HG03039 (cell line): ENCODE measurements at regions not wholly inside any gene's neighbourhood (a gene's known extent, or its start where the extent isn't known, plus 50 kb on each side); places are given as distances from the start of the nearest gene placed in this dataset.

Source experiments
- ATAC-seq: cut with Tn5 transposase; IDR thresholded peaks from one replicate; pipeline ENCODE4 v1.9.1; 2021; ENCODE audit warnings: mild to moderate bottlenecking, moderate library complexity; ENCODE audit not compliant: unreplicated experiment

DNA sequence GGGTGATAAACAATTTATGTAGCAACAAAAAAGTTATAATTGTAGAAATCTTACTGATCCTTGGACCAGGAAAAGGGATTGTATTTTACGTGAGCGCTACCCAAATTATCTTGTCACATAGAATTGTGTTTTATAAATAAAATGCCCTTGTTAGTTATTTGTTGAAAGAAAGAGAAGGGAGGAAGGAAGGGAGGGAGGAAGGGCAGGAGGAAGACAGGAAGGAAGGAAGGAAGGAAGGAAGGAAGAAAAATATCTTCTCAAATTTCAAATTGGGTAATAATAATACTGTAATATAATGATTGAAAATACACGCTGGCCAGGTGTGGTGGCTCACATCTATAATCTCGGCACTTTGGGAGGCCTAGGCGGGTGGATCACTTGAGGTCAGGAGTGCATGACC, 206.2 kb upstream of the TLL1 start:
- no peak for ATAC-seq

- no peak for ATAC-seq
Observed at GRCh38 chr4:165667969-165668368, 205.1 kb upstream of the TLL1 start.

DNA sequence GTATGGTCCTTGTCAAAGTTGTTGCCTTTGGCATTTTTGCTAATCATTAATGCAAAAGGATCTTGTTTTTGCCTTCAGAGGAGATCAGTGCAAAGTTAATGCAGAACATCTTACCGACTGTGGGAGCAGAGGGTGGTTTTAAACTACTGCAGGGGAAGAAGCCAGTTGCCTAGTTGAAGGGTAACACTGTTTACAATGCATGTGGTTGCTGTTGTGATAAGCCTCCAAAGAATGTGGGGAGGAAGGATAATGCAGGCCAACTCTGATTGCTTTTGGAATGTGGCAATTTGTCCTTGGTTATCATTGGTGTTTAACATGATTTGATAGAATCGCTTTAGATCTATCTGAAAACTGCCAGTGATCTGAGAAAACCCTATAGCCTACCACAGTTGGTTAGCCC, 204.3 kb upstream of the TLL1 start:
- ATAC-seq, result no peak

DNA sequence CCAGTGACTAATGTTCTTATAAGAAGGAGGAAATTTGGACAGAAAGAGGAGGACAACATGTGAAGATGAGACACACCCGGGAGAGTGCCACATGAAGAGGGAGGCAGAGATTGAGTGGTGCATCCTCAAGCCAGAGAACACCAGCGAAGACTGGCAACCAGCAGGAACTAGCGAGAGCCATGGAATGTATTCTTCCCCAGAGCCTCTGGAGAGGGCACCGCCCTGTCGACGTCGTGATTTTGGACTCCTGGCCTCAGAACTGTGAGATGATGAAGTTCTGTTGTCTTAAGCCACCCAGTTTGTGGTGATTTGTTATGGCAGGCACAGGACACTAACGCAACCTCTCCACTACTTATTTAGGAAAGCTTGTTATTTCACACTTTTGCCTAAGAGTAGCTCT, 196.0 kb upstream of the TLL1 start:
- no peak for ATAC-seq

GRCh38 chr4:165678236-165678935, 194.7 kb upstream of the TLL1 start:
- no peak for ATAC-seq

DNA sequence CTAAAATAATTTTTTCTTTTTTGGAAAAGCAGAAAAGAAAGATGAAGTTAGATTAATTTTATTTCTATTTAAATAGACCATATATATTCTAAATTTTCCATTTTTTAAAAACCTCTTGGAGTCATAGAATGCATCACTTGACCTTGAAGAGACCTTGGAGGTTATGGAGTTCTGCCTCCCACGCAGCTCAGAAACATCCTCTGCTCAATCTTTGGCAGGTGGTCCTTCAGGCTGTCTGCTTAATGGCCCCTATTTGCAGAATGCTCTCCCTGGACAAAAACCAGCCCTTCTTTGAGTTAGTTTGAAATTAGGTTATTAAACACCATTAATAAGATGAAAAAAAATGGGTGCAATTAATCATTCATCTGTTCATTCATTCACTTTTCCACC, 194.1 kb upstream of the TLL1 start:
- ATAC-seq, result no peak

DNA sequence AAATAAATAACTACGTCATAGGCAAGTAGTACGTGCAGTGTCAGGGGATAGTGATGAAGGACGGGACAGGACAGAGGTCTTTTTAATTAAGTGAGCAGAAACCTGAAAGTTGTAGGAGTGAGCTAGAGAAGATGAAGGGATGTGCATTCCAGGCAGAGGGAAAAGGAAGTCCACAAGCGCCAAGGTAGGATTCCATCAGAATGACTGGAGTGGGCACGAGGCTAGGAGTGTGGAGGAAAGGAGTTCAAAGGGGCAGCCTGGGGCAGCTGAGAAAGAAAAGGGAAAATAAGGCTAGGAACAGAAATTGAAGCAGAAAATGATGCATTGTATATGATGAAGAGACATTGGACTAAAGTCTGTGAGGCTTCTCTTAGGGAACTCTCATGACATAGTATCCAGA, 192.2 kb upstream of the TLL1 start:
- no peak for ATAC-seq

DNA sequence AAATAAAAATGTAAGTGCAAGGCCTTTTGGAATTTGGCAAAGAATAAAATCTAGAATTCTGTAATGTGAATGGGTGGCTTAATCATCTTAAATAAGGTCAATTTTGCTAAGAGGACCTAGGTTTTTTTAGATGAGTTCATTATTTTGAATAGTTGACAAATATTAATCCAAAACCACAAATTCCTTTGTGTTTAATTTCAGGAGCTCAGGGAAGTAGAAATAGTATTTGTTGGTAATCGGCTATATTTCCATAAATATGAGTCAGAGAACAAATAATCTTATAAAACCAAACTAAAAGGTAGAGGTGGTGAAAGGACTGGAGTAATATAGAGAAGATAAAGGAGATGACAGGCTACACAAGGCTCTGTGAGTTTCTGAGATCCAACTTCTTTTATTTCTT, 190.4 kb upstream of the TLL1 start:
- ATAC-seq, result no peak

DNA sequence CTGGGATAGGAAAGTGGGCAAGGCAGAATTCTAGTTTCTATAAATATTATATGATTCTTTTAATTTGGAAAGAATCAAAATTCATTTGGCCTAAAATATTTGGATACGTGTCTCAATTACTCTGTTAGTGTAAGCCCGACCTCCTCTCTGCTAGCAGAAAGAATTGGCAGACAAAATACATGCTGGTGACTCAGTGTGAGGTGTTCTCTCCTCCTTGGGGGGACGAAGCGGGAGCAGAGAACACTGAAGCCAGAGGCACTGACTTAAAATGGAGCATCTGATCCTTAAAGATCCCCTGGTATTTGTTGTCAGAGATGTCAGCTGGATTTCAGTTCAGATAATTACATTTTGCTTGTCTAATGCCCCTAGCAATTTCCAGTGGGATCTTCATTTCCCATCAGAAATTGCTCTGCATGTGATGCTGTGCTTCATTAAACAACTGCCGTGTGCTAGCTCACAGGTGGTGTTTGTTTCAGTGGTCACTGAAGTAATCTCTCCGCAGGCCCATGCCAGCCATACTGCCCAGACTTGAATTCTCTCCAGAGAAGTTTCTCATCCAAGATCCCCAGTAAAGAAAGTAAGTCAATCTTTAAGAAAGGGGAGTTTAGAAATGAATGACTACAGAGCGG, 188.7 kb upstream of the TLL1 start:
- no peak for ATAC-seq

DNA sequence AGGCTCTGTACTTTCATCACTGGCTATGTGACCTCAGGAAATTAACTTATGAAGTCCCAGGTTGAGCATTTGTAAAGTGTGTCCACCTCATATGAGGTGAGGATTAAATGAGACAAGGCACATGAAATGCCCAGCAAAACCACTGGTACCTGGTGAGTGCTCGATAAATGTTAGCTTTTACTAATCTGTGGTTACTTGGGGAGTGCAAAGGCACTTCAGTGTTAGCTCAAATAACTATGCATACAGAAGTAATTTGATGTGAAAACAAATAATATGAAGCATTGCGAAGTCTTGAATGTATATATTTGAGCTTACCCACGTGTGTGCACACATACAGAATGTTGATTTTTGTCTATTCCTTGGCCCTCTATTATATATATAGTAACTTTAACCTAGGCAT, 186.3 kb upstream of the TLL1 start:
- no peak for ATAC-seq

- no peak for ATAC-seq
Observed at GRCh38 chr4:165689159-165689558, 183.9 kb upstream of the TLL1 start.

GRCh38 chr4:165692082-165692481, 181.0 kb upstream of the TLL1 start:
- ATAC-seq, result no peak

- ATAC-seq, result no peak
Observed at GRCh38 chr4:165698272-165698671, 174.8 kb upstream of the TLL1 start.

DNA sequence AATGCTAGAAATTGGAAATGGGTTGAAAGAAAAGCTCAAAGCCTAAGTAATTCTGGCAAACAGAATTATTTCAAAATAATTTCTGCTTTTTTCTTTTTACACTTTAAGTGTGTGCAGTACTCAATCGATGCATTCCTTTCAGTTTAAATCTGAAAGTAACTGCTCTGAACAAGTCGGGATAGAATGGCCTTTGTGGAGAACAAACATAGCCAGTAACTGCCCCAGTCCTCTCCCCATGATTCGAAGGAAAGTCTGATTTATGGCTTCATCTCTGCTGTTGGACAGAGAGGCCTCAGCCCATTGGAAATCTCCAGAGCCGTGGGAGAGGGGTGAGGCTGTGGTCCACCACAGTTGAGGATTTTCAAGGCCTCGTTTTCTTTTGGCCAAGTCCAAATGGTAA, 174.0 kb upstream of the TLL1 start:
- no peak for ATAC-seq

GRCh38 chr4:165700855-165701254, 172.2 kb upstream of the TLL1 start:
- no peak for ATAC-seq

GRCh38 chr4:165707128-165707527, 165.9 kb upstream of the TLL1 start:
- no peak for ATAC-seq

DNA sequence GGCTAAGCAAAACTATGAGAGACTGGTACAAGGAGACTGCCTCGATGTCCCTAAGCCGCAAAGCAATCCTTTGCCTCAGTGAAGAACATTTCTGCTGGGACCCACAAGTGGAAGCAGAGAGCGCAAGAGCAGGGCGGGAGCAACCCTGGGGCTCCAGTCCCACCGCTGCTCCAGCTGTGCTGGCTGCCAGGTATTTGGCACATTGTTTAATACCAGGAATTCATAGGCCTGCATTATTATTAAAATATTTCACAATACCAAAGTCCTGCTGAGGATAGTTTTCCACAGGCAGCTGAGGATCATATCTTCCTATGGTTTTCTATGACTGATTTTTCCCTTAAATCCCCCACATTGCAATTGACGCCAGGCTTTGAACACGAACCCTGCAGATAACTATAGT, 163.5 kb upstream of the TLL1 start:
- ATAC-seq, result no peak

DNA sequence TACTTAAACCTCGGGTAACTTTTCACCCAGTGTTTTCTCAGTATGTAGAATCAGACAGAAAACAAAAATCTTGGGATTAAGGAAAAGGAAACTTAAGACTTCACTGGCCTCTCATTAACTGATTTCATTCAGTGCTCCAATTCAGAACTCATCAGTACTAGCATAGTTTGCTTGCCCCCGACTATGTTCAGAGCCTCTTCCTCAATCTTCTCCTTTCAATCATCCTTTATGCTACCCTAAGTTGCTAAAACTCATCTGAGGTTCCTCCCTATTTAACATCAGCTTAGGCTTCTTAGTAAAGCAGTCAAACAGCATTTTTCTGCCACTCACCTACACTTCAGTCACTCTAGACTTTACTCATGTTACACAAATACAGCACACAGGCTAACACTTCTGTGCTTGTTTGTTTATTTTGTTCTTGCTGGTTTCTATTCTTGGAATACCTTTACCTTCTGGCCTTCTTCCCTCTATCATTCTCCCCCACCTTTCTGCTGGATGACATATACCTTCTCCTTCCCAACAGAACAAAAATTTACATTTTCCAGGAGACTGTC, 163.0 kb upstream of the TLL1 start:
- ATAC-seq, result no peak

DNA sequence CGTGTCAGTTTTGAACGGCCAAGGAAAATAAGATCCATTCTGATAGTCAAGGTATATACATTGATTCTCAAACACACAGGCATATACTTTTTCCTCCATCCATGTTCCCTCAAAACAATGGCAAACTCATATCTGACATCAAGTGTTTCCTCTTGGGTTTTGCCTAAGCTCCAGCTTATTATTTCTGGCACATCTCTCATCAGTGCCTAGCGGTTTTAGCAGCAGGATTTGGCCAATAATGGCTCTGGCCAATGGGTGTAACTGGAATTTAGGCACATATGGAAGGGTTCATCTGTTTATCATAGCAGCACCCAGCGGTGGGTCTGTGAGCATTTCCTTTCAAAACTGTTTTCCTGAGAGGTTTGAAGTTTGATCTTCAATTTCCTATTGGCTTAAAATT, 161.6 kb upstream of the TLL1 start:
- ATAC-seq, result no peak

DNA sequence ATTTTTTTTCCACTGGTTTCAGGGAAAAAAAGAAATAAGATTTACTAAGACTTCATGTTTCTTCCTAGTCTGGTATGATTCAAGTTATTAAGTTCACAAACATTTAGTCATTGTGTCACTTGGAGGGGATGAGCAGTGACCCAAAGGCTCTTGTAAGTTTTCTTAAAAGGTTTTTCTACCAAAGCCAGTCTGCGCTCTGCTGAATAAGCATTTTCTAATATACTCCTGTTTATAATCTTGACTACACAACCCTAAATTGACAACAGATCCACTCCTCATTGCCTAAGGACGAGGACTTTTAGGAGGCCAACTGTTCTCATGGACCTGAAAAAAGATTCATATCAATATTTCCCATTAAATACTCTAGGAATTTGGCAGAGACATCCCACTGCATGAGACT, 161.1 kb upstream of the TLL1 start:
- no peak for ATAC-seq

DNA sequence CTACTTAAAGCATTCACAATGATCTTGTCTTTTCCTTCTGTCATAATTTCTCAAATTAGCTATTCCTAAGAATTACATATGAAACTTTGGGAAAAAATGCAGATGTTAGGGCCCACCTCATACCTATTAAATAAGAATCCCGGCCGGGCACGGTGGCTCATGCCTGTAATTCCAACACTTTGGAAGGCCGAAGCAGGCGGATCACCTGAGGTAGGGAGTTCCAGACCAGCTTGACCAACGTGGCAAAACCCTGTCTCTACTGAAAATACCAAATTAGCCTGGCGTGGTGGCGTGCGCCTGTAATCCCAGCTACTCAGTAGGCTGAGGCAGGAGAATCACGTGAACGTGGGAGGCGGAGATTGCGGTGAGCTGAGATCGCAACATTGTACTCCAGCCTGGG, 158.4 kb upstream of the TLL1 start:
- ATAC-seq, result no peak

GRCh38 chr4:165715211-165715610, 157.8 kb upstream of the TLL1 start:
- ATAC-seq, result no peak

GRCh38 chr4:165715989-165716388, 157.0 kb upstream of the TLL1 start:
- ATAC-seq, result no peak
